ENCODE measurements at regions not wholly inside any gene's neighbourhood (a gene's known extent, or its start where the extent isn't known, plus 50 kb on each side); places are given as distances from the start of the nearest gene placed in this dataset.

DNA sequence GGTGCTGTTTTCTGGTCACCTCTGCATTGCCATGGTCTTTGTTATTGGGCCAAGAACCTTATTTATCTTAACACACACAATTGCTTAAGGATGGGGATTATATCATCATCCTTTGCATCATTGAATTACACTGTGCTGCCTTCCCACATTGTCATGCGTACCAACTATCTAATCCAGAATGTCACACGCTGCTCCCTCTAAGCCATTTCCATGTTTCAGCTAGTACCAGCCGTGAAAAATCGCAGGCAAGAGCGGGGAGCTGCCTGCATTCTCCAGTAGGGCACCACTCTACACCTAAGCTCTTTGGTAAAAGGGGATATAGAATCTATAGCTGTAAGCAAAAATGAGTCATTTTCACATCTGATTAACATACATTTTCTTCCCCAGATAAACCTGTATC is 277.0 kb downstream of the PRL start:
- Histone ChIP-seq H4K20me1 (replicated peaks; ENCODE audit: control insufficient read depth, extremely low read depth, insufficient read depth, low read length) (no peaks in the 10 kb centered on the region), H3K4me2 (ENCODE audit: insufficient read depth, low read length) (no peak overlapping the region), H3K4me1 (ENCODE audit: control insufficient read depth, extremely low read depth, insufficient read depth, low read length) (peaks cover under 1% of the 10 kb centered on the region), H3K79me2 (ENCODE audit: control insufficient read depth, insufficient read depth, low read length) (no peaks in the 10 kb centered on the region), H3K9me1 (replicated peaks; ENCODE audit: control insufficient read depth, extremely low read depth, insufficient read depth, low read length) (no peaks in the 10 kb centered on the region), H3K36me3 (ENCODE audit: control insufficient read depth in 2 of 2, extremely low read depth in 1 of 2, insufficient read depth in 2 of 2, low read length in 2 of 2) (peaks cover 0 to 2% of the 10 kb centered on the region in 2 experiments), H3K9me3 (replicated peaks; ENCODE audit: control insufficient read depth, insufficient read depth, low read length) (no peaks in the 10 kb centered on the region), H3K27me3 (ENCODE audit: control insufficient read depth in 2 of 2, insufficient read depth in 2 of 2, low read length in 2 of 2) (no peaks in the 10 kb centered on the region), H3K9ac (replicated peaks; ENCODE audit: extremely low read depth, insufficient read depth, low read length) (no peak overlapping the region), H3K27ac (ENCODE audit: insufficient read depth, low read depth, low read length) (no peak overlapping the region), H3K4me3 (replicated peaks in 1 of 3; ENCODE audit: insufficient read depth in 1 of 3, low read depth in 1 of 3, low read length in 3 of 3) (no peak overlapping the region), H2AFZ (ENCODE audit: low read depth, low read length) (no peak overlapping the region)
- intact Hi-C loops (cut with micrococcal nuclease), result loop anchor here (10.0 kb wide), 1 partner anchor 805 kb away; no protein-coding TSS in a partner anchor
- no peak for TF ChIP-seq EZH2 (IDR thresholded peaks at IDR 0.05; ENCODE audit: borderline replicate concordance, low read depth, low read length, severe bottlenecking)
- TF ChIP-seq, protein P1, sequence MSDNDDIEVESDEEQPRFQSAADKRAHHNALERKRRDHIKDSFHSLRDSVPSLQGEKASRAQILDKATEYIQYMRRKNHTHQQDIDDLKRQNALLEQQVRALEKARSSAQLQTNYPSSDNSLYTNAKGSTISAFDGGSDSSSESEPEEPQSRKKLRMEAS (IDR thresholded peaks at IDR 0.05; ENCODE audit: insufficient read depth, insufficient read length), result no peak
- TF ChIP-seq GATA2 (IDR thresholded peaks at IDR 0.05; ENCODE audit: insufficient read depth, insufficient read length, low read depth, low read length), result no peak
- TF ChIP-seq, protein P2, sequence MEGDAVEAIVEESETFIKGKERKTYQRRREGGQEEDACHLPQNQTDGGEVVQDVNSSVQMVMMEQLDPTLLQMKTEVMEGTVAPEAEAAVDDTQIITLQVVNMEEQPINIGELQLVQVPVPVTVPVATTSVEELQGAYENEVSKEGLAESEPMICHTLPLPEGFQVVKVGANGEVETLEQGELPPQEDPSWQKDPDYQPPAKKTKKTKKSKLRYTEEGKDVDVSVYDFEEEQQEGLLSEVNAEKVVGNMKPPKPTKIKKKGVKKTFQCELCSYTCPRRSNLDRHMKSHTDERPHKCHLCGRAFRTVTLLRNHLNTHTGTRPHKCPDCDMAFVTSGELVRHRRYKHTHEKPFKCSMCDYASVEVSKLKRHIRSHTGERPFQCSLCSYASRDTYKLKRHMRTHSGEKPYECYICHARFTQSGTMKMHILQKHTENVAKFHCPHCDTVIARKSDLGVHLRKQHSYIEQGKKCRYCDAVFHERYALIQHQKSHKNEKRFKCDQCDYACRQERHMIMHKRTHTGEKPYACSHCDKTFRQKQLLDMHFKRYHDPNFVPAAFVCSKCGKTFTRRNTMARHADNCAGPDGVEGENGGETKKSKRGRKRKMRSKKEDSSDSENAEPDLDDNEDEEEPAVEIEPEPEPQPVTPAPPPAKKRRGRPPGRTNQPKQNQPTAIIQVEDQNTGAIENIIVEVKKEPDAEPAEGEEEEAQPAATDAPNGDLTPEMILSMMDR (IDR thresholded peaks at IDR 0.05; ENCODE audit: extremely low read depth in 1 of 2, insufficient read depth in 1 of 2, low read depth in 1 of 2, low read length in 2 of 2), result no peak
- TF ChIP-seq JUN (IDR thresholded peaks at IDR 0.05; ENCODE audit: borderline replicate concordance, insufficient read depth, insufficient read length, low read depth), result no peak
- no peak for TF ChIP-seq MYC (IDR thresholded peaks at IDR 0.05; ENCODE audit: low read depth, low read length)
- no peak for TF ChIP-seq POLR2A (IDR thresholded peaks at IDR 0.05; ENCODE audit: low read depth, low read length)
- TF ChIP-seq FOS (IDR thresholded peaks at IDR 0.05; ENCODE audit: borderline replicate concordance, insufficient read depth, low read length), result no peak
- no peak for TF ChIP-seq POLR2AphosphoS5 (IDR thresholded peaks at IDR 0.05; ENCODE audit: insufficient read depth, low read depth, low read length)
- ChIA-PET POLR2A (no interaction called here), CTCF (no interaction called here)
- no TSS peak for BruUV-seq (replicated peaks)
- DNase-seq (ENCODE audit: low read depth, low spot score) (no peak), FAIRE-seq (no peak)
- dilution Hi-C loops (cut with MboI; ENCODE audit: extremely low pct_ligation_motif_present, low sequenced_read_pairs), result no loop called here

All from endothelial cell of umbilical vein (primary cell).